Ecto neural progenitor cell (in vitro differentiated cells): ENCODE measurements at regions not wholly inside any gene's neighbourhood (a gene's known extent, or its start where the extent isn't known, plus 50 kb on each side); places are given as distances from the start of the nearest gene placed in this dataset.

Experiments
- DNase-seq: peaks from one replicate; pipeline ENCODE4 v3.0.0-alpha.2; 2018; ENCODE audit warnings: low spot score

GRCh38 chr10:123458933-123459332 is 207.2 kb upstream of the GPR26 start:
- no peak for DNase-seq

DNA sequence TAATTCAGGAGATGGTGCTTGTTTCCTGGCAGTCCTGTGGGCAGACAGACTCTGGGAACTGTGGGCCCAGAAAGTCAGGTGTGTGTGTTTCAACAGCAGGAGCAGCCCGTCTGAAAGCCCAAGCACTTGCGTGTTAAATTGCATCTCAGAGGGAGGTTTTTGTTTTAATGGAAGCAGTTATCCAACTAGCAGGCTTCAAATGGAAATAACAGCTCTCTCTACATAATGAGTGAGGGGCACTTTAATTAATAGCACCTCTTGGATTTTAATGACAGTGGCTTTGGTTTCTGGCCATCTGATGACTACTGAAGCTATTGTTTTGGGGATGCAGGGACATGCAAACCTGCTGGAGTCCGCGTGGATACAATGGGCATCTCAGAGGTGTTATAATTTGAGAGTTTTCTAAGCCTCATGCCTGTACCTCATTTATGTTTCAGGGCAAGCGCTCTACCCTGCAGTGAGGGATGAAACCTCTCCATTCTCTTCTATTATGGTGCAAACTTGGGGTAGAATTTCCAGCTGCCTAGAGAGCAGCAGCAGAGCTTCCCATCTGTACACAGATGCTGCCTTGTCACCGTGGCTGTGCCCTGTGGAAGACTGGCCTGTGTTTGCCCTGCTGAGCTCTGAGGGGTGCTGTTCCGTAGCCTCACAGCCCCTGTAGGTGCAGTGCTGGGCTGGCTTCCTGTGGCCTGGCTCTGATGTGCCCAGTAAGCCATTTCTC is 206.6 kb upstream of the GPR26 start:
- no peak for DNase-seq

GRCh38 chr10:123462246-123462645 is 203.9 kb upstream of the GPR26 start:
- no peak for DNase-seq

DNA sequence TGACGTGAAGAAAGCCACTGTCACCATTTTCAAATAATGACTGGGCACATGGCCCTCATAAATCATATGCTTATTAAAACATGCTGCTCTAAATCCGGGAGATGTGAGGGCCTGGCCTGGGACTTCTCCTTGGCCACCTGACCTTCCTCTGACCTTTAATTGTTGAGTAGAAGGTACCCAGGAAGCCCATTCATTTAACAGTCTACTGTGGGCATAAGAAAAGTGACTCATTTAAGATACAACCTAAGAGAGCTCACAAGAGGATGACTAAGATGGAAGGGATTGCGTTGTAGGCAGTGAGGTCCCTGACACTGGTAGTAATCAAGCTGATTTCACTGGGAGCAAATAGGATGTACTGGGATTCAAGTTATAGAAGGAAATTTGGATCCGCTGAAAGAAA is 203.4 kb upstream of the GPR26 start:
- no peak for DNase-seq

- no peak for DNase-seq
Measured at GRCh38 chr10:123463181-123463580, 203.0 kb upstream of the GPR26 start.

GRCh38 chr10:123463698-123464097 is 202.5 kb upstream of the GPR26 start:
- no peak for DNase-seq

DNA sequence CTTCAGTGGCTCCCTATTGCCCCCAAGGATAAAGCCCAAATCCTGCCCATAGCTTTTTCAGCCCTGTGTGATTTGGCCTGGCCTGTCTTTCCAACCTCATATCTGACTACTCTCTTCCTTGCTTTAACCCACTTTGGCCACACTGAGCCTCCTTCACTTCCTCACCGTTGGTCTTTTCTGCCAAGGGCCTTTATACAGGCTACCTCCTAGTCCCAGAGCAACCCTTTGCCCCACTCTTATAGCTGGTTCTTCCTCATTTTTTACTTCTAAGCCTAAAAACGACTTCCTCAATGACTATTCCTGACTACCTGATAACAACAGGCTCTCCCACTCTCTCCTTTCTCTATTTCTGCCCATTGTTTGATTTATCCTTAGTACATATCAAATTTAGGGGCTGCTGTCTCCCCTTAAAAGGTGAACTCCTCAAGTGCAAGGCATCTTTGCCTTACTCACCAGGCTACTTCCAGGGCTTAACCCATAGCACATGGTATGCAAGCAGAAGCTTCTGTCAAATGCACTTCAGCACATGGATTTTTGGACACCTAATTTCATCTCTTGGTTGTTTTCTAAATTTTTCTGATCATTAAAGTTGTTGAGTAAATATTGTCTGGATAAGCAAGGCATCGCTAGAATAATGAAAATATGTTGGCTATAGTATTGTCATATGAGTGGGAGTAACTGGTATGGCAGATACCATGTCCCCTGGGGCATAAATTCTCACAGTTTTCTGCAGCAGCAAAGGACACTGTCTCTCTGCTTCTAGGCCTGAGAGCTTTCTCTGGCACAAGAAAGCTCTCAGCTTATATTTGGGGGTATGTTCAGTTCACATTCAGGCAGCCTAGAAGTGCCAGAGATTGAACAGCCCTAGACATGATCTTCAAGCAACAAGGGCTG is 201.5 kb upstream of the GPR26 start:
- no peak for DNase-seq

GRCh38 chr10:123470336-123470921 is 195.7 kb upstream of the GPR26 start:
- DNase-seq = no peak

GRCh38 chr10:123471811-123472210 is 194.3 kb upstream of the GPR26 start:
- no peak for DNase-seq

- DNase-seq = peak; percentile 82
Measured at GRCh38 chr10:123472606-123473005, 193.5 kb upstream of the GPR26 start.

DNA sequence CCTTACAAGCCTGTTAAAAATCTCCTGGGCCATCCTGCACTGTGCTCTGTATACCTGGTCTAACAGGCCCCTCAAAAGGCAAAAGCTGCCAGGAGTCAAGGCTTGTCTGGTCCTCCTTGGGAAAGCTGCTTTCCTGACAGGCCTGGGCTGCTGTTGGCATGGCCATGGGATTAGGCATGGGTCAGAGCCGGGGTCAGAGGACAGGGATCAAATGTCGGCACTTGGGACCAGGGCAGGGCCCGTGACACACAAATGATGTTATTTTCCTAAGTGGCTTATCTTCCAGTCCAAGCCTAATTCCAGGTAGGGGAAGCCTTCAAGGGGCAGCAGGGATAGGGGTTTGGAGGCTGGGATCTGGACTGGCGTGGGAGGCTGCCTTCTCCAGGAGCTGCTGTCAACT is 191.5 kb upstream of the GPR26 start:
- peak; percentile 74 for DNase-seq

- DNase-seq = no peak
Measured at GRCh38 chr10:123475466-123475865, 190.7 kb upstream of the GPR26 start.

GRCh38 chr10:123478116-123478515 is 188.0 kb upstream of the GPR26 start:
- no peak for DNase-seq

- DNase-seq = no peak
Measured at GRCh38 chr10:123479640-123480039, 186.5 kb upstream of the GPR26 start.

- no peak for DNase-seq
Measured at GRCh38 chr10:123480344-123480743, 185.8 kb upstream of the GPR26 start.

DNA sequence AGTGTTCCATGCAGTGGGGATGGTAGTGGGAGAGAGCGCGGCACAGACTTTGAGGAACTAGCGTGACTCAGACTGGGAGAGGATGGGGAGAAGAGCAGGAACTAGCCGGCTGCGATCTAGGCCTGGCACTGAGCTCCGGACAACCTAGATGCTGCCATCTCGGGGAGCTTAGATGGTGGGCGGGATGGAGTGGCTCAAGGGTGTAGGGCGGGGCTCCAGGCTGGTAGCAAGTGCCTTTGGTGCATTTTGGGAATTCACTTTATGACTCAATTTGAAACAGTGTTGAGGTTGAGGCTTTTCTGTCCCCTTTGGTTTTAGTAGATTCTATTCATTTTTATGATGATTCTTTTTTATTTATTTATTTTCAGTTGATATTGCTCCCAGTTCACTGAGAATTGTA is 185.3 kb upstream of the GPR26 start:
- DNase-seq = no peak

- no peak for DNase-seq
Measured at GRCh38 chr10:123484722-123485121, 181.4 kb upstream of the GPR26 start.

DNA sequence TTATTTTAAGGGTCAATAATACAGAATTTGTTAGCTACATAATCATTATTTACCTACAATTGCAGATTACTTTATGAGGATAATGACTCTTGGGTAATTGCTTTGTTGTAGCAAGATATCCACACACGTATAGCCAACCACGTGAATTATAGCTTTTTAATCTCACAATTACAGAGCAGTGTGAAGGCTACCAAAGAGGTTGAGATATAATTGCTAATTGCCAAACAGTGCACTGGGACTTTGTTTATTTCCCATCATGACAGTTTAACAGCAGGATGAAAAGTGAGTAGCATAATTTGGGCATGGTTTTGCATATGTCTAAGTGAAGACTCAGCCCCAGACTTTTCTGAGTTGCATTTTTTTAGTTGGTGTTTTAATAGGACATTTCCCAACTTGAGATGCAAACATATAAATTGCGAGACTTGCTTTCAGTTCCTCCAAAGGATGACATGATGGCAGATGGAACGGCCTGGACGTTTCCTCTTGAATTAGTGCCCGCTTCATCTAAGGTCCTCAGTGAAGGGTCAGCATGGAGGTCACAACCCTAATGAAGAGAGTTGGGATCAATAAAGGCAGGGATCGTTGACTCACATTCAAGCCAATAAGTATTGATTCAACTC is 180.7 kb upstream of the GPR26 start:
- DNase-seq = no peak

DNA sequence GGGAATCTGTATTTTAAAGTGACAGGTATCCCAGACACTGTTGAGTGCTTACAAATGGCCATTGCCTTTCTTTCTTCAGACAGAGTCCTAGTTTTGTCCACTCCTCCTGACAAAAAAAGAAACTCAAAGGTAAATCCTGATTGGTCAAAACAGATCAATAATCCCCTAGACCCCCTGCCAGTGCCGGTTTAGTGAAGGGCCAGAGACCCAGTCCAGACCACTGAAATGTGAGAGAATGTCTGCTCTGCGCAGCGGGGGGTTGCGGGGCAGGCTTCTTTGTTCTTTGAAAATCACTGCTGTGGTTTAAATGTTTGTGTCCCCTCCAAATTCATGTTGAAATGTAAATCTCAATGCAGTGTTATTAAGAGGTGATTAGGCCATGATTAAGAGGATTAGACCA is 177.7 kb upstream of the GPR26 start:
- DNase-seq = peak; percentile 73

DNA sequence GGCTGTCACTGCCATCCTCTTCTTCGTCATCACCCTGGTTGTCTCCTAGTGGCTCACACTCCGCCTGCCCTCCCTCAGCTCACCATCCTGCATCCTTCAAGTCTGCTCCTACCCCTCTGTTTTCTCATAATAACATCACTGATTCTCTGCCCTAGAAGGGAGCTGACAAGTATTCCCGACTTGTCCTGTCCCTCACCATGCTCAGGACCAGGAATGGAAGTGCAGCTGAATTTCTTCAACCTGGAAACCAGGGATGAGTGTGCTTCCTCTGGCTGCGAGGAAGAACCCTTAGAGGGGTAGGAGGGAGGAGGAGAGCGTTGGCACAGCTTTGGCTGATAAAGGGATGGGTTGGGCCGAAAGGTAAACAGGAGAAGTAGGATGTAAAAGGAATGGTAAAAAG is 174.8 kb upstream of the GPR26 start:
- DNase-seq = no peak

GRCh38 chr10:123492016-123492415 is 174.1 kb upstream of the GPR26 start:
- no peak for DNase-seq

DNA sequence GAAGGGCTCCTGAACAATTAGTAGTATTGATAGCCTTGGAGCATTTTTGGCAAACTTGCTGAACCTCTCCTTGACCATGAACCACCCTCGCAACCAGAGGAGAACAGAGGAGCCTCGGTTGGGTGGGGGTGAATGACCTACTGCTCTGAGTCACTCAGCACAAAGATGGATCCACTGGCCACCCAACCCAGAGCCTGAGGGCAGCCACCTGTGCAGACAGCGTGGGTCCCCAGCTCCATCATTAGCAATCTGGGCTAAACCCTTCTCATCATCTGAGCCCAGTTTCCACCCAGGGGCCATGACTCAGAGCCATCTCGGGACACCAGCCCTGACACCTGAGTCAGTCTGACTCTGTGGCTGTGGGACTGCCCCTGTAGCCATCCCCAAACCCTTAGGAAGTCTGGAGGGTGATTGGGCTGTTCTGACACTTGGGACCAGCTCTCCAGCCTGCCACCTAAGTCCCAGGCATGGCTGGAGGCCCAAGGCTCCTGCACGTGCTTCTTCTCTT is 171.8 kb upstream of the GPR26 start:
- DNase-seq = no peak
